ENCODE measurements at regions not wholly inside any gene's neighbourhood (a gene's known extent, or its start where the extent isn't known, plus 50 kb on each side); places are given as distances from the start of the nearest gene placed in this dataset.

DNA sequence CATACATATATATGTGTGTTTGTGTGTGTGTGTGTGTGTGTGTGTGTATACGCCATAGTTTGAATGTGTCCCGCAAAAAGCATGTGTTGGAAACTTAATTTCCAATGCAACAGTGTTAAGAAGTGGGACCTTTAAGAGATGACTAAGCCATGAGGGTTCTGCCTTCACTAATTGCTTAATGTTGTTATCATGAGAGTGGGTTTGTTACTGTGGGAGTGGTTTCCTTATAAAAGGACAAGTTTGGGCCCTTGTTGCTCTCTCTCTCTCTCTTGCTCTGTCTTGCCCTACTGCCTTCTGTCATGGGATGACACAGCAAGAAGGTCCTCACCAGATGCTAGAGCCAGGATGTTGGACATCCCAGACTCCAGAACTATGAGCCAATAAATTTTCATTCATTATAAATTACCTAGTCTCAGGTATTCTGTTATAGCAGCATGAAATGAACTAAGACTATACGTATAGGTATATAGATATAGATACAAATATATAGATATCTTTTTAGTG lies 103.8 kb upstream of the ZC3H11B start:
- Histone ChIP-seq H4K20me1 (ENCODE audit: control insufficient read depth, extremely low read depth, insufficient read depth, low read length) (no peaks in the 10 kb centered on the region), H3K4me3 (ENCODE audit: control insufficient read depth in 2 of 3, extremely low read depth in 1 of 3, insufficient read depth in 2 of 3, low read depth in 1 of 3, low read length in 3 of 3) (no peak overlapping the region), H2AFZ (ENCODE audit: control insufficient read depth, low read length) (no peak overlapping the region), H3K9me3 (ENCODE audit: control insufficient read depth, low read depth, low read length) (no peaks in the 10 kb centered on the region), H3K4me1 (ENCODE audit: control insufficient read depth, extremely low read depth, insufficient read depth, low read length) (no peaks in the 10 kb centered on the region), H3K9ac (ENCODE audit: control insufficient read depth, extremely low read depth, insufficient read depth, low read length) (no peak overlapping the region), H3K36me3 (ENCODE audit: control insufficient read depth in 2 of 2, extremely low read depth in 1 of 2, insufficient read depth in 2 of 2, low read length in 2 of 2) (no peaks in the 10 kb centered on the region), H3K9me1 (ENCODE audit: control insufficient read depth, extremely low read depth, insufficient read depth, low read length) (no peaks in the 10 kb centered on the region), H3K27ac (ENCODE audit: control insufficient read depth, insufficient read depth, low read length) (no peak overlapping the region), H3K27me3 (ENCODE audit: control insufficient read depth, extremely low read depth, insufficient read depth, low read length) (no peaks in the 10 kb centered on the region), H3K79me2 (ENCODE audit: control insufficient read depth, insufficient read depth, low read length) (no peaks in the 10 kb centered on the region), H3K4me2 (ENCODE audit: control insufficient read depth, extremely low read depth, insufficient read depth, low read depth, low read length) (no peak overlapping the region)
- no peak for FAIRE-seq
- dilution Hi-C loops (cut with MboI; ENCODE audit: extremely low pct_ligation_motif_present, low sequenced_read_pairs) = no loop called here
- TF ChIP-seq, protein P1, sequence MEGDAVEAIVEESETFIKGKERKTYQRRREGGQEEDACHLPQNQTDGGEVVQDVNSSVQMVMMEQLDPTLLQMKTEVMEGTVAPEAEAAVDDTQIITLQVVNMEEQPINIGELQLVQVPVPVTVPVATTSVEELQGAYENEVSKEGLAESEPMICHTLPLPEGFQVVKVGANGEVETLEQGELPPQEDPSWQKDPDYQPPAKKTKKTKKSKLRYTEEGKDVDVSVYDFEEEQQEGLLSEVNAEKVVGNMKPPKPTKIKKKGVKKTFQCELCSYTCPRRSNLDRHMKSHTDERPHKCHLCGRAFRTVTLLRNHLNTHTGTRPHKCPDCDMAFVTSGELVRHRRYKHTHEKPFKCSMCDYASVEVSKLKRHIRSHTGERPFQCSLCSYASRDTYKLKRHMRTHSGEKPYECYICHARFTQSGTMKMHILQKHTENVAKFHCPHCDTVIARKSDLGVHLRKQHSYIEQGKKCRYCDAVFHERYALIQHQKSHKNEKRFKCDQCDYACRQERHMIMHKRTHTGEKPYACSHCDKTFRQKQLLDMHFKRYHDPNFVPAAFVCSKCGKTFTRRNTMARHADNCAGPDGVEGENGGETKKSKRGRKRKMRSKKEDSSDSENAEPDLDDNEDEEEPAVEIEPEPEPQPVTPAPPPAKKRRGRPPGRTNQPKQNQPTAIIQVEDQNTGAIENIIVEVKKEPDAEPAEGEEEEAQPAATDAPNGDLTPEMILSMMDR (optimal IDR thresholded peaks at IDR 0.05 in 1 of 3, IDR thresholded peaks at IDR 0.05 in 1 of 3, conservative IDR thresholded peaks at IDR 0.05 in 1 of 3; ENCODE audit: extremely low read depth in 1 of 3, insufficient read depth in 2 of 3, low read length in 3 of 3) = no peak
- no peak for TF ChIP-seq EZH2 (IDR thresholded peaks at IDR 0.05; ENCODE audit: low read length)
- DNase-seq (ENCODE audit: low read depth, low spot score) = no peak

DNA sequence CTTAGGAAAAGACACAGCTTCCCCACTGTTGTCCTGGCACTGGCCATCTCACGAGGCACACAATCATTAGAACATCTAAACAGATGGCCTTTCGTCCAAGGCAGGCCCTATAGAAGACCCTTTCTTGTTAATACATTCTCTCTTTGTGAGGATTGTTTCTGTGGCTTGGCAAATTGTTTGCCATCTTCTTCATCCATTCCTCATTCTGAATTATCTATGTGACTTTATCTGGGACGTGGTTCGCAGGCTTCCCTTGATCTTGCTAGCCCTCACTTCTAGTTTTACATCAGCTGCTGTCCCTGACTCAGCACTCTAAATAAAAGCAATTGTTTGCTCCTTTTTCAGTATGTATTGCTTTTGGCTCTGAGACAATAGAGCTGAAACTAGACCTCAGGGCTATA lies 101.1 kb upstream of the ZC3H11B start:
- H3K36me3 ChIP-seq (ENCODE audit: control insufficient read depth in 2 of 2, extremely low read depth in 1 of 2, insufficient read depth in 2 of 2, low read length in 2 of 2) = no peaks in the 10 kb centered on the region
- no peak overlapping the region for H3K4me3 ChIP-seq (ENCODE audit: control insufficient read depth in 2 of 3, extremely low read depth in 1 of 3, insufficient read depth in 2 of 3, low read depth in 1 of 3, low read length in 3 of 3)
- no peak overlapping the region for H3K4me2 ChIP-seq (ENCODE audit: control insufficient read depth, extremely low read depth, insufficient read depth, low read depth, low read length)
- H3K27ac ChIP-seq (ENCODE audit: control insufficient read depth, insufficient read depth, low read length) = no peak overlapping the region
- H2AFZ ChIP-seq (ENCODE audit: control insufficient read depth, low read length) = no peak overlapping the region
- dilution Hi-C loops (cut with MboI; ENCODE audit: extremely low pct_ligation_motif_present, low sequenced_read_pairs) = no loop called here
- FAIRE-seq (no peak), DNase-seq (ENCODE audit: low read depth, low spot score) (no peak)
- no peaks in the 10 kb centered on the region for H4K20me1 ChIP-seq (ENCODE audit: control insufficient read depth, extremely low read depth, insufficient read depth, low read length)
- no peaks in the 10 kb centered on the region for H3K9me3 ChIP-seq (ENCODE audit: control insufficient read depth, low read depth, low read length)
- H3K4me1 ChIP-seq (ENCODE audit: control insufficient read depth, extremely low read depth, insufficient read depth, low read length) = no peaks in the 10 kb centered on the region
- H3K9ac ChIP-seq (ENCODE audit: control insufficient read depth, extremely low read depth, insufficient read depth, low read length) = no peak overlapping the region
- H3K79me2 ChIP-seq (ENCODE audit: control insufficient read depth, insufficient read depth, low read length) = no peaks in the 10 kb centered on the region
- TF ChIP-seq EZH2 (IDR thresholded peaks at IDR 0.05; ENCODE audit: low read length) = no peak
- TF ChIP-seq, protein P1 (optimal IDR thresholded peaks at IDR 0.05 in 1 of 3, IDR thresholded peaks at IDR 0.05 in 1 of 3, conservative IDR thresholded peaks at IDR 0.05 in 1 of 3; ENCODE audit: extremely low read depth in 1 of 3, insufficient read depth in 2 of 3, low read length in 3 of 3) = no peak
- no peaks in the 10 kb centered on the region for H3K27me3 ChIP-seq (ENCODE audit: control insufficient read depth, extremely low read depth, insufficient read depth, low read length)
- H3K9me1 ChIP-seq (ENCODE audit: control insufficient read depth, extremely low read depth, insufficient read depth, low read length) = no peaks in the 10 kb centered on the region
